ENCODE measurements at regions not wholly inside any gene's neighbourhood (a gene's known extent, or its start where the extent isn't known, plus 50 kb on each side); places are given as distances from the start of the nearest gene placed in this dataset.

DNA sequence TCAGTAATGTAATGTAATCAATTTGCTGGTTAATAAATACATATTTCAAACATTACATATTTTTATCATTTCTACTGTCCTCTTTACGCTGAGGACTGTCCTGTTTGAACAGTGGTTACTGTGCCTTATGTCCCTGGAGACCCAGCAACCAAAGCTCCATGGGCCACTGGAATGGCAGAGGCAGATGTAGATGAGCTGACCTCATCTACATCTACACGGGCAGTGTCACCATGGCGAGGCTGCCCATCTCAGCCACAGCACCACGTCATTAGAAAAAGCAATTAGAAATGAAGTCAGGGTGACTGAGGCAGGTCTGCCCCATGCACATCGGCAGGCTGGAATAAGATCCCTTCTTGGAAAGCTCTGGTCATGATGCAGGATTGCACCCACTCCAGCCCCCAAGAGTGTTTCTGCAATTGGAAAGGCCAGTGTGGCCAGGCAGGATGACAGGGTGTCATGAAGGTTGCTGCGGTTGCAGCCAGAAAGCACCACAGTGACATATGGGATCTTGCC is 237.5 kb downstream of the NDUFA10 start:
- TF ChIP-seq, protein P1, sequence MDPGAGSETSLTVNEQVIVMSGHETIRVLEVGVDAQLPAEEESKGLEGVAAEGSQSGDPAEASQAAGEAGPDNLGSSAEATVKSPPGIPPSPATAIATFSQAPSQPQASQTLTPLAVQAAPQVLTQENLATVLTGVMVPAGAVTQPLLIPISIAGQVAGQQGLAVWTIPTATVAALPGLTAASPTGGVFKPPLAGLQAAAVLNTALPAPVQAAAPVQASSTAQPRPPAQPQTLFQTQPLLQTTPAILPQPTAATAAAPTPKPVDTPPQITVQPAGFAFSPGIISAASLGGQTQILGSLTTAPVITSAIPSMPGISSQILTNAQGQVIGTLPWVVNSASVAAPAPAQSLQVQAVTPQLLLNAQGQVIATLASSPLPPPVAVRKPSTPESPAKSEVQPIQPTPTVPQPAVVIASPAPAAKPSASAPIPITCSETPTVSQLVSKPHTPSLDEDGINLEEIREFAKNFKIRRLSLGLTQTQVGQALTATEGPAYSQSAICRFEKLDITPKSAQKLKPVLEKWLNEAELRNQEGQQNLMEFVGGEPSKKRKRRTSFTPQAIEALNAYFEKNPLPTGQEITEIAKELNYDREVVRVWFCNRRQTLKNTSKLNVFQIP (CRISPR knock-in tag; IDR thresholded peaks at IDR 0.05; ENCODE audit: borderline replicate concordance, low read depth), result no peak
- no peak for TF ChIP-seq RARB (CRISPR knock-in tag; IDR thresholded peaks at IDR 0.05)
- no peak for TF ChIP-seq OSR1 (CRISPR knock-in tag; IDR thresholded peaks at IDR 0.05)
- TF ChIP-seq, protein P2, sequence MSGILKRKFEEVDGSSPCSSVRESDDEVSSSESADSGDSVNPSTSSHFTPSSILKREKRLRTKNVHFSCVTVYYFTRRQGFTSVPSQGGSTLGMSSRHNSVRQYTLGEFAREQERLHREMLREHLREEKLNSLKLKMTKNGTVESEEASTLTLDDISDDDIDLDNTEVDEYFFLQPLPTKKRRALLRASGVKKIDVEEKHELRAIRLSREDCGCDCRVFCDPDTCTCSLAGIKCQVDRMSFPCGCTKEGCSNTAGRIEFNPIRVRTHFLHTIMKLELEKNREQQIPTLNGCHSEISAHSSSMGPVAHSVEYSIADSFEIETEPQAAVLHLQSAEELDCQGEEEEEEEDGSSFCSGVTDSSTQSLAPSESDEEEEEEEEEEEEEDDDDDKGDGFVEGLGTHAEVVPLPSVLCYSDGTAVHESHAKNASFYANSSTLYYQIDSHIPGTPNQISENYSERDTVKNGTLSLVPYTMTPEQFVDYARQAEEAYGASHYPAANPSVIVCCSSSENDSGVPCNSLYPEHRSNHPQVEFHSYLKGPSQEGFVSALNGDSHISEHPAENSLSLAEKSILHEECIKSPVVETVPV (CRISPR knock-in tag; IDR thresholded peaks at IDR 0.05), result no peak
- TF ChIP-seq PPARA (CRISPR knock-in tag; IDR thresholded peaks at IDR 0.05; ENCODE audit: borderline replicate concordance), result no peak
- TF ChIP-seq, protein P3, sequence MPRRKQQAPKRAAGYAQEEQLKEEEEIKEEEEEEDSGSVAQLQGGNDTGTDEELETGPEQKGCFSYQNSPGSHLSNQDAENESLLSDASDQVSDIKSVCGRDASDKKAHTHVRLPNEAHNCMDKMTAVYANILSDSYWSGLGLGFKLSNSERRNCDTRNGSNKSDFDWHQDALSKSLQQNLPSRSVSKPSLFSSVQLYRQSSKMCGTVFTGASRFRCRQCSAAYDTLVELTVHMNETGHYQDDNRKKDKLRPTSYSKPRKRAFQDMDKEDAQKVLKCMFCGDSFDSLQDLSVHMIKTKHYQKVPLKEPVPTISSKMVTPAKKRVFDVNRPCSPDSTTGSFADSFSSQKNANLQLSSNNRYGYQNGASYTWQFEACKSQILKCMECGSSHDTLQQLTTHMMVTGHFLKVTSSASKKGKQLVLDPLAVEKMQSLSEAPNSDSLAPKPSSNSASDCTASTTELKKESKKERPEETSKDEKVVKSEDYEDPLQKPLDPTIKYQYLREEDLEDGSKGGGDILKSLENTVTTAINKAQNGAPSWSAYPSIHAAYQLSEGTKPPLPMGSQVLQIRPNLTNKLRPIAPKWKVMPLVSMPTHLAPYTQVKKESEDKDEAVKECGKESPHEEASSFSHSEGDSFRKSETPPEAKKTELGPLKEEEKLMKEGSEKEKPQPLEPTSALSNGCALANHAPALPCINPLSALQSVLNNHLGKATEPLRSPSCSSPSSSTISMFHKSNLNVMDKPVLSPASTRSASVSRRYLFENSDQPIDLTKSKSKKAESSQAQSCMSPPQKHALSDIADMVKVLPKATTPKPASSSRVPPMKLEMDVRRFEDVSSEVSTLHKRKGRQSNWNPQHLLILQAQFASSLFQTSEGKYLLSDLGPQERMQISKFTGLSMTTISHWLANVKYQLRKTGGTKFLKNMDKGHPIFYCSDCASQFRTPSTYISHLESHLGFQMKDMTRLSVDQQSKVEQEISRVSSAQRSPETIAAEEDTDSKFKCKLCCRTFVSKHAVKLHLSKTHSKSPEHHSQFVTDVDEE (CRISPR knock-in tag; IDR thresholded peaks at IDR 0.05), result no peak
- no peak for TF ChIP-seq ZFP3 (CRISPR knock-in tag; IDR thresholded peaks at IDR 0.05)
- TF ChIP-seq ZNF70 (CRISPR knock-in tag; IDR thresholded peaks at IDR 0.05), result no peak
- TF ChIP-seq TOX (CRISPR knock-in tag; IDR thresholded peaks at IDR 0.05; ENCODE audit: borderline replicate concordance), result no peak
